CD4-positive, alpha-beta T cell (primary cell): ENCODE measurements at regions not wholly inside any gene's neighbourhood (a gene's known extent, or its start where the extent isn't known, plus 50 kb on each side); places are given as distances from the start of the nearest gene placed in this dataset.
A peak's percentile ranks its signal among the peaks of the same experiment; 100 is the strongest.
"Not testable (repeated sequence)": the region's sequence is repeated elsewhere in the genome, so short reads cannot be mapped to it uniquely, and the experiment has no call there.

Experiments used
- ATAC-seq: fragments of 200-7000 bp; cut with Tn5 transposase; one replicate; pipeline ENCODE4 v1.10.0; 2022; ENCODE audit warnings: mild to moderate bottlenecking; ENCODE audit not compliant: poor library complexity
- CTCF ChIA-PET: fragments of 350-600 bp; sonication (Branson Sonifier 250); formaldehyde crosslinking; loops from one replicate; lab custom pipeline; 2021; ENCODE audit warnings: antibody characterized with exemption, inconsistent platforms; lab: Charles Lee
- POLR2A ChIA-PET: fragments of 350-600 bp; sonication (Branson Sonifier 250); formaldehyde crosslinking; loops from one replicate; lab custom pipeline; 2021; ENCODE audit warnings: antibody characterized with exemption, inconsistent platforms; lab: Charles Lee
- DNase-seq, 14 experiments: peaks; one replicate each; pipeline ENCODE4 v3.0.0-alpha.2; 2013 to 2020; ENCODE audit warnings: mixed read lengths in 2 of 14
- H3K27ac ChIP-seq, 2 donors: one replicate each; pipeline versions ENCODE4 v1.5.1 to v1.7.0; 2013; ENCODE audit warnings: low read length in 2 of 2, low read depth in 1 of 2, mild to moderate bottlenecking in 1 of 2
- H3K27me3 ChIP-seq, 2 experiments: 1 replicate in 1 of 2; 2 replicates in 1 of 2; pipeline versions ENCODE4 v1.6.1 to v1.7.0; 2013; ENCODE audit warnings: low read length in 2 of 2, control low read depth in 1 of 2, mild to moderate bottlenecking in 1 of 2, moderate library complexity in 1 of 2; ENCODE audit not compliant: insufficient read depth in 2 of 2, control insufficient read depth in 1 of 2
- H3K36me3 ChIP-seq: one replicate; pipeline ENCODE4 v1.6.1; 2013; ENCODE audit warnings: low read length, control low read depth; ENCODE audit not compliant: insufficient read depth
- H3K4me1 ChIP-seq: one replicate; pipeline ENCODE4 v1.6.1; 2013; ENCODE audit warnings: low read length, control low read depth; ENCODE audit not compliant: insufficient read depth
- H3K4me3 ChIP-seq: one replicate; pipeline ENCODE4 v1.5.1; 2013; ENCODE audit warnings: mild to moderate bottlenecking, low read length, moderate library complexity
- H3K9me3 ChIP-seq, 2 experiments: 1 replicate in 1 of 2; 2 replicates in 1 of 2; pipeline versions ENCODE4 v1.6.1 to v1.7.0; 2013; ENCODE audit warnings: low read length in 2 of 2, mild to moderate bottlenecking in 2 of 2, control low read depth in 1 of 2, moderate library complexity in 1 of 2; ENCODE audit not compliant: control insufficient read depth in 1 of 2, insufficient read depth in 1 of 2
- H3K27ac Mint-ChIP-seq: one replicate; pipeline ENCODE4 v1.8.0; 2020; ENCODE audit warnings: mixed read lengths
- H3K27me3 Mint-ChIP-seq: one replicate; pipeline ENCODE4 v1.8.0; 2021; ENCODE audit warnings: mixed read lengths
- H3K36me3 Mint-ChIP-seq: one replicate; pipeline ENCODE4 v1.8.0; 2021; ENCODE audit warnings: low read depth, mixed read lengths
- H3K4me1 Mint-ChIP-seq: one replicate; pipeline ENCODE4 v1.8.0; 2021; ENCODE audit warnings: low read depth, mixed read lengths
- H3K4me3 Mint-ChIP-seq: one replicate; pipeline ENCODE4 v1.8.0; 2020; ENCODE audit warnings: mild to moderate bottlenecking, mixed read lengths
- H3K9me3 Mint-ChIP-seq: one replicate; pipeline ENCODE4 v1.8.0; 2020; ENCODE audit warnings: mixed read lengths
- intact Hi-C, 2 experiments: fragments of 100-400 bp; cut with DNase I in 1 of 2; cut with micrococcal nuclease in 1 of 2; formaldehyde crosslinking; loops; one replicate each; pipeline versions ENCODE4 v1.15.1 to v1.9.0; 2023 to 2025; cut with DNase I, micrococcal nuclease

GRCh38 chr1:149336082-149336481, 138.8 kb upstream of the NBPF19 start:
- H3K36me3 Mint-ChIP-seq, intact Hi-C loops, H3K4me3 ChIP-seq, H3K36me3 ChIP-seq, H3K4me3 Mint-ChIP-seq, POLR2A ChIA-PET, H3K4me1 Mint-ChIP-seq, H3K27me3 Mint-ChIP-seq, H3K9me3 Mint-ChIP-seq, H3K27ac ChIP-seq, CTCF ChIA-PET, DNase-seq, H3K27ac Mint-ChIP-seq, ATAC-seq, H3K27me3 ChIP-seq, H3K4me1 ChIP-seq, H3K9me3 ChIP-seq: not testable (repeated sequence)

GRCh38 chr1:149338221-149338691, 136.6 kb upstream of the NBPF19 start:
- H3K27ac Mint-ChIP-seq, H3K4me1 ChIP-seq, H3K4me1 Mint-ChIP-seq, H3K4me3 Mint-ChIP-seq, CTCF ChIA-PET, H3K9me3 ChIP-seq, H3K36me3 Mint-ChIP-seq, DNase-seq, H3K4me3 ChIP-seq, H3K9me3 Mint-ChIP-seq, intact Hi-C loops, H3K27me3 Mint-ChIP-seq, POLR2A ChIA-PET, H3K27me3 ChIP-seq, H3K27ac ChIP-seq, H3K36me3 ChIP-seq: not testable (repeated sequence)
- peak; percentile 32 for ATAC-seq

GRCh38 chr1:149338698-149339097, 136.1 kb upstream of the NBPF19 start:
- intact Hi-C loops, POLR2A ChIA-PET, H3K9me3 ChIP-seq, H3K4me1 ChIP-seq, H3K27me3 Mint-ChIP-seq, H3K27ac Mint-ChIP-seq, H3K27ac ChIP-seq, H3K4me3 Mint-ChIP-seq, H3K36me3 Mint-ChIP-seq, CTCF ChIA-PET, H3K9me3 Mint-ChIP-seq, H3K27me3 ChIP-seq, DNase-seq, H3K4me1 Mint-ChIP-seq, ATAC-seq, H3K4me3 ChIP-seq, H3K36me3 ChIP-seq: not testable (repeated sequence)

- H3K36me3 Mint-ChIP-seq, H3K27ac Mint-ChIP-seq, H3K27ac ChIP-seq, H3K9me3 ChIP-seq, H3K27me3 ChIP-seq, H3K4me1 Mint-ChIP-seq, ATAC-seq, POLR2A ChIA-PET, H3K27me3 Mint-ChIP-seq, H3K4me3 Mint-ChIP-seq, CTCF ChIA-PET, intact Hi-C loops, DNase-seq, H3K9me3 Mint-ChIP-seq, H3K36me3 ChIP-seq, H3K4me3 ChIP-seq, H3K4me1 ChIP-seq: not testable (repeated sequence)
Measured at GRCh38 chr1:149349448-149349847, 125.4 kb upstream of the NBPF19 start.

- H3K36me3 Mint-ChIP-seq, H3K27me3 ChIP-seq, H3K27ac ChIP-seq, H3K4me3 Mint-ChIP-seq, H3K4me1 Mint-ChIP-seq, H3K9me3 Mint-ChIP-seq, H3K4me3 ChIP-seq, intact Hi-C loops, CTCF ChIA-PET, H3K27me3 Mint-ChIP-seq, H3K4me1 ChIP-seq, H3K36me3 ChIP-seq, POLR2A ChIA-PET, DNase-seq, H3K9me3 ChIP-seq, H3K27ac Mint-ChIP-seq, ATAC-seq: not testable (repeated sequence)
Measured at GRCh38 chr1:149352205-149352604, 122.6 kb upstream of the NBPF19 start.

GRCh38 chr1:149354579-149354978, 120.3 kb upstream of the NBPF19 start:
- H3K36me3 Mint-ChIP-seq, H3K4me3 ChIP-seq, H3K4me1 ChIP-seq, H3K36me3 ChIP-seq, H3K27ac ChIP-seq, H3K27me3 ChIP-seq, H3K4me3 Mint-ChIP-seq, ATAC-seq, CTCF ChIA-PET, H3K9me3 Mint-ChIP-seq, DNase-seq, POLR2A ChIA-PET, intact Hi-C loops, H3K4me1 Mint-ChIP-seq, H3K27me3 Mint-ChIP-seq, H3K27ac Mint-ChIP-seq, H3K9me3 ChIP-seq: not testable (repeated sequence)

GRCh38 chr1:149355748-149356147, 119.1 kb upstream of the NBPF19 start:
- ATAC-seq, H3K4me1 Mint-ChIP-seq, POLR2A ChIA-PET, H3K27ac Mint-ChIP-seq, H3K4me1 ChIP-seq, H3K9me3 Mint-ChIP-seq, H3K36me3 Mint-ChIP-seq, H3K27me3 Mint-ChIP-seq, intact Hi-C loops, H3K4me3 Mint-ChIP-seq, H3K36me3 ChIP-seq, H3K4me3 ChIP-seq, H3K9me3 ChIP-seq, H3K27me3 ChIP-seq, H3K27ac ChIP-seq, CTCF ChIA-PET, DNase-seq: not testable (repeated sequence)
